B cell (primary cell): ENCODE measurements at regions not wholly inside any gene's neighbourhood (a gene's known extent, or its start where the extent isn't known, plus 50 kb on each side); places are given as distances from the start of the nearest gene placed in this dataset.

ENCODE experiments used
- CTCF ChIP-seq: fragments of 200-600 bp; IDR thresholded peaks from one replicate; pipeline ENCODE4 v1.8.0; 2022; ENCODE audit warnings: antibody characterized with exemption, mild to moderate bottlenecking
- EZH2 ChIP-seq: IDR thresholded peaks from 2 replicates; pipeline ENCODE4 v1.6.1; 2012; ENCODE audit warnings: borderline replicate concordance, low read depth, mild to moderate bottlenecking, moderate library complexity, low read length; ENCODE audit not compliant: insufficient read depth, poor library complexity, severe bottlenecking

DNA sequence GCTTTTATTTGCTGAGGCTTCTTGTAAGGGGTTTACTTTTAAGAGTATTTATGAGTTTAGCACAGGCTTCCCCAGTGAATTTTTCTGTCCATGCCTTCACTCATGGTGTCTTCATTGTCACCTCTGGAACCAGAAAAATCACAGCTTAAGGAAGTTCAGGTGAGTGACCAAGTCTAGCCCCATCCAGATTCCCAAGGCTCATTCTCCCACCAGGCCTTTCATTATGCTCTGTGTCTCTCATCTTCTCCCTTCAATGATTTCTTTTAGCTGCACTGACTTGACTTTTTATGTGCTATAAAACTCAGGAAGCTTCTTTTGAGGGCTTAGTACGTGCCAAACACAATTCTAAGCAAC is 64.9 kb upstream of the NEDD9 start:
- no peak for TF ChIP-seq CTCF
- TF ChIP-seq EZH2, result no peak
